ENCODE measurements at regions not wholly inside any gene's neighbourhood (a gene's known extent, or its start where the extent isn't known, plus 50 kb on each side); places are given as distances from the start of the nearest gene placed in this dataset.
"Not testable (repeated sequence)": the region's sequence is repeated elsewhere in the genome, so short reads cannot be mapped to it uniquely, and the experiment has no call there.

- DNase-seq (ENCODE audit: low read depth in 3 of 3), result no peak
Measured at GRCh38 chr2:235105821-235106359, 154.1 kb downstream of the SH3BP4 start.

GRCh38 chr2:235106874-235107639 lies 155.2 kb downstream of the SH3BP4 start:
- DNase-seq (ENCODE audit: low read depth in 3 of 3), result peak in 1 of 3 experiments; percentile 11

- DNase-seq (ENCODE audit: low read depth in 3 of 3), result no peak
Measured at GRCh38 chr2:235107640-235107951, 155.8 kb downstream of the SH3BP4 start.

DNA sequence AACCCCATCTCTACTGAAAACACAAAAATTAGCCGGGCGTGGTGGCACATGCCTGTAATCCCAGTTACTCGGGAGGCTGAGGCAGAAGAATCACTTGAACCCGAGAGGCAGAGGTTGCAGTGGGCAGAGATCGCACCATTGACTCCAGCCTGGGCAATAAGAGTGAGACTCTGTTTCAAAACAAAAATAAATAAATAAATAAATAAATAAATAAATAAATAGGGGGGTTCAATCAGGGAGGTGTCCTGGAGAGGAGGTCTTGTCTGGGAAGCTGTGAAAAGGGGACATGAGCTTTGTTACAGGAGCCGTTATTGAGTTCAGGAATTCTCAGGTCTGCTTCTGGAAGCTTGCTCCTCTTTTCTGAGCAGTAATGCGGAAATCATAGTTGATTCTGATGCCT lies 157.7 kb downstream of the SH3BP4 start:
- not testable (repeated sequence) for DNase-seq (ENCODE audit: low read depth in 3 of 3)

GRCh38 chr2:235112365-235112764 lies 160.5 kb downstream of the SH3BP4 start:
- DNase-seq (ENCODE audit: low read depth in 3 of 3), result no peak

DNA sequence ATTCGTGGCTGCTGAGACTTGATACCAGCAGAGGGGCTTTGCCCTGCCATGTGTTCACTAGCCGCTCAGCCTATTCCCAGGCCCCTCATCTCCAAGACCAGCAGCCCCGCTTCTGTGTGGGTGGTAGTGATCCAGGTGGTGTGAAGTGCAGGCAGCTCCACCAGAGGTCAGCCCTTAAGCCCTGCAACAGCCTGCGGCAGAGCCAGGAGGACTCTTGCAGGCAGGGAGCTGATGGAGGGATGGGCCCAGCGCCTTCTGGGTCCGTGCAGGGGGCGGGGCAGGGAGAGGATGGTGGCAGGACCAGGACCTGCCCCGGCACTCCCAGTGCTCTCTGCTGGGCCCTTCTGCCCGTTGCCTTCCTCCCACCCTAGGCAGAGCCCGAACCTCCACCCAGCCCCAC lies 162.0 kb downstream of the SH3BP4 start:
- DNase-seq (ENCODE audit: low read depth in 3 of 3), result no peak

DNA sequence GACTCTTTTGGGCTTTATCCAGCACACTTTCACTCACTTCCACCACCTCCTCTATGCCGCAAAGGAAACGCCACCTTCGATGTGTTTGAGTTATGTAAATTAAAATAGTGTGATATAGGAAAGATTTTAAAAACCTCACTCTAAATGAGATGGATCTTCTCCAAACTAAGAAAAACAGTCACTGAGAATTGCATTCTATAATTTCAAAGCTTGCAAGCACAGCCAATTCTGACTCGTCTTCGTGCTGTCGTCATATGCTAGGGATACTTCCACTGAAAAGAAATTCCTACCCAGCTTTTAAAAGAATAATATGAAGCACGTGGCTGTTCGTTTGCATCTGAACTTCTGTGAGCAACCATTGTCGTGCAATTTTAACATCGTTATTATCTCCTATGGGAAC lies 162.5 kb downstream of the SH3BP4 start:
- no peak for DNase-seq (ENCODE audit: low read depth in 3 of 3)

- no peak for DNase-seq (ENCODE audit: low read depth in 3 of 3)
Measured at GRCh38 chr2:235115521-235115920, 163.7 kb downstream of the SH3BP4 start.

- no peak for DNase-seq (ENCODE audit: low read depth in 3 of 3)
Measured at GRCh38 chr2:235116885-235117492, 165.2 kb downstream of the SH3BP4 start.

- DNase-seq (ENCODE audit: low read depth in 3 of 3), result no peak
Measured at GRCh38 chr2:235126768-235127167, 175.0 kb downstream of the SH3BP4 start.

DNA sequence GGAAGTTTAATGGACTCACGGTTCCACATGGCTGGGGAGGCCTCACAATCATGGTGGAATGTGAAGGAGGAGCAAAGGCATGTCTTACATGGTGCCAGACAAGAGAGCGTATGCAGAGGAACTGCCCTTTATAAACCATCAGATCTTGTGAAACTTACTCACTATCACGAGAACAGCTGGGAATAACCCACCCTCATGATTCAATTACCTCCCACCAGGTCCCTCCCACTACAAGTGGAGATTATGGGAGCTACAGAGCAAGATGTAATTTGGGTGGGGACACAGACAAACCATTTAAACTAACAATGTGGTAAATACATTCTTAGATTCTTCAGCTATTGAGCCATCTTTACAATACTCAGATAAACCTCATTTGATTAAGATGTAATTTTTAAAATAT lies 176.1 kb downstream of the SH3BP4 start:
- DNase-seq (ENCODE audit: low read depth in 3 of 3), result no peak

DNA sequence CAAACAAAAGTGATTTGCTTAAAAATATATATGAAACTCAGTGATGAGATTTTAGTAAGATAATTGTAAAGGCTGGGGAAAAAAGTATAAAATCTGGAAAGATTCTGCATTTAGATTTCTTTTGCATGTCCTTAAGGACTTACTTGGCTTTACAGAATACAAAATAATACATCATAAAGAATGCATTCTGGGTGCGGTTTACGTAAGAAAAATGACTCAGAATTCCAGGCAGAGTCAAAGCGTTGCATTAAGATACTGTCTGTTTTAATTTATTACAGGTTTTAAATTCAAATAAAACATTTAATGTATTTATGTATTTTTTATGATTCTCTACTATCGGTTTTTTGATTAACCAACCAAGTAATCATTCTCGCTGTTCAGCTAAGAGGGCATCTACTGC lies 178.0 kb downstream of the SH3BP4 start:
- DNase-seq (ENCODE audit: low read depth in 3 of 3), result no peak

GRCh38 chr2:235131334-235132305 lies 179.8 kb downstream of the SH3BP4 start:
- no peak for DNase-seq (ENCODE audit: low read depth in 3 of 3)

DNA sequence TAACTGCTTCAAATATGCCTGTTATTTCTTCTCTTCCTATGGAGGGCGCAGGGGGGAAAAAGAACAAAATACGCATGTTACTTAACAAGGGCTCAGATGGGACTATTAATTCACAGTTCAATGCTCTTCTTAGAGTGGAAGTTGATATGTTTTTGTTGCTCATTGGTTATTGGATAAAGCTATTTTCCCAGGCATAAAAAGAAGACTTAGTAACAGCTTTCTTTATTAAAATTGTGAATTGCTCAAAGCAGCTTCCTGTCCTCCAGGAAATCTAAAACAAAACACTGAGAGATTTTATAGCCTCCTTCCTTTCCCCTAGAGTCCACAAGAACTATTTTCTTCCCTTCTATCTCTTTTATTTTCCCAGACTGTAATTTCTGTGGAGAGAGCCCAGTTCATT lies 180.8 kb downstream of the SH3BP4 start:
- no peak for DNase-seq (ENCODE audit: low read depth in 3 of 3)

- DNase-seq (ENCODE audit: low read depth in 3 of 3), result no peak
Measured at GRCh38 chr2:235133837-235134236, 182.0 kb downstream of the SH3BP4 start.

- no peak for DNase-seq (ENCODE audit: low read depth in 3 of 3)
Measured at GRCh38 chr2:235134420-235134819, 182.6 kb downstream of the SH3BP4 start.

DNA sequence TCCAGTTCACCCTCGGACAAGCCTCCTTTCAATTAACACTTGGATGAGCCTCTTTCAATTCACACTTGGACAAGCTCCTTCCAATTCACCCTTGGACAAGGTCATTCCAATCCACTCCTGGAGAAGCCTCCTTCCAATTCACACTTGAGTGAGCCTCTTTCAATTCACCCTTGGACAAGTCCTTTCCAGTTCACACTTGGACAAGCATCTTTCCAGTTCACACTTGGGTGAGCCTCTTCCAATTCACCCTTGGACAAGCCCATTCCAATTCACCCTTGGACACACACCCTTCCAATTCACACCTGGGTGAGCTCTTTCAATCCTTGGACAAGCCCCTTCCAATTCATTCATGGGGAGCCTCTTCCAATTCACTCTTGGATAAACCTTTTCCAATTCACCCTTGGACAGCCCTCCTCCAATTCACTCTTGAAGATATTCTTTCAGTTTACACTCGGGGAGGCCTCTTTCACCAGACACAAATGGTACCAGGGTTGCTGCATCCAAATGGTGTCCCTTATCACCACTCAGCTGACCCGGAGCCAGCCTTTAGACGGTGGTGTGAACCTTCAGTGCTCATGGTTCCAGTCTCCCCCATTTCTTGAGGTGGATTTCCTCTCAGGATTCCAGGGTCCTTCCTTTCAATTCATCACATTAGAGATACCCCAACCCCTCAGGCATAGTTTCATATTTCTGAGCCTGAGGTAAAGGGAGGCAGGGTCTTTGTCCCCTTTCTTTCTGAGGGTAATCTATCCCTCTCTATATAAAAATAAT lies 183.6 kb downstream of the SH3BP4 start:
- no peak for DNase-seq (ENCODE audit: low read depth in 3 of 3)

DNA sequence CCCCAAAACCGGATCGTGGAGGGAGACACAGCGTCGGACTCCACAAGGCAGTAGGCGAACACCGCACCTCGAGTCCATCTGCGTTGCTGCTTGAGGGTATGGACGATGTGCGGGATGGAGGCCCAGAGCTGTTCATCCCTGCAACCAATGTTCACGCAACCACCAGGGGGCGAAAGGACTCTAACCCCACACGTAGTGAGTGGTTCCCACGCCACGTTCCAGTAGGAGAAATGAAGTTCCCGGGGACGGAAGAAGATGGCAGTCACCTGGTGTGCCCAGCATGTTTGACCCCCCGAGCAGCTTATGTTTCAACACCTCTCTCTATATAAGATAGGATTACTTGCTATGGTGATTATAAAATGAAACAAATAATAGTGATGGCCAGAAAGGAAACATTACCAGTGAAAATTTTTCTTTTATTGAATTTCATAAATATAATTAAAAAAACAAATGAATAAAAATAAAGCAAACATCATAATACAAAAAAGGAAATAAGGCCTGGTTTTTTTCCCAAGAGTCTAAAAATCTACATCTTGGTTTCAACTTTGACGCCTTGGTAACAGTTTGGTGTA lies 184.3 kb downstream of the SH3BP4 start:
- DNase-seq (ENCODE audit: low read depth in 3 of 3), result peak; percentile 11 to 52 (median 13)

DNA sequence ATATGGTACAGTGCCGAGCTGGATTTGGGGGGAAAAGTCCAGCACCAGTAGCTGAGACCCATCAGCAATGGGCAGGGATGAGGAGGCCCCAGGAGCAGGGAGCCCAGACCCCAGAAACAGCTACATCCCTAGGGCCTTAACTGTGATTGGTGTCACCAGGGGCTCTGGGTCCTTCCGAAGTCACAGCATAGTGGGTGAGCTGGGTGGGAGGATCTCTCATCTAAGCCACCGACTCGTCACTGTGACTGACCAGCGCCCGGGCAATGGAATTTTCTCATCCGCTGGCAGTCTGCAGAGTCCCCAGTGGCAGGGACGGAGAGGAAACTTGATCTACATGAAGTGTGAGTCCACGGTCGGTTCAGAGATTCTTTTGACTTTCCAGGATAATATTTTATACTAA lies 186.5 kb downstream of the SH3BP4 start:
- DNase-seq (ENCODE audit: low read depth in 3 of 3), result no peak

- DNase-seq (ENCODE audit: low read depth in 3 of 3), result no peak
Measured at GRCh38 chr2:235139956-235140800, 188.4 kb downstream of the SH3BP4 start.
